SU-DHL-6 (cell line): ENCODE measurements at regions not wholly inside any gene's neighbourhood (a gene's known extent, or its start where the extent isn't known, plus 50 kb on each side); places are given as distances from the start of the nearest gene placed in this dataset.

Experiments used
- H2AFZ ChIP-seq: fragments of 200-600 bp; sonication (generic); 2 replicates; pipeline ENCODE4 v1.6.1; 2014; ENCODE audit warnings: low read depth, mild to moderate bottlenecking, moderate library complexity, mixed read lengths, antibody characterized with exemption, low read length; ENCODE audit not compliant: severe bottlenecking
- H3F3A ChIP-seq: fragments of 200-600 bp; shearing (Covaris generic); 2 replicates; pipeline ENCODE4 v1.6.0; 2016; ENCODE audit warnings: antibody characterized with exemption, mild to moderate bottlenecking; ENCODE audit not compliant: insufficient read depth
- H3K27ac ChIP-seq: fragments of 200-600 bp; sonication (generic); 2 replicates; pipeline ENCODE4 v1.5.1; 2016; ENCODE audit warnings: low read depth, mild to moderate bottlenecking, low read length, moderate library complexity, mixed read lengths
- H3K27me3 ChIP-seq: fragments of 200-600 bp; sonication (generic), shearing (Covaris generic); 2 replicates; pipeline ENCODE4 v1.6.0; 2014; ENCODE audit warnings: mild to moderate bottlenecking, low read length
- H3K36me3 ChIP-seq: fragments of 200-600 bp; sonication (generic); 2 replicates; pipeline ENCODE4 v1.6.1; 2014; ENCODE audit warnings: mild to moderate bottlenecking, low read length, mixed read lengths
- H3K4me2 ChIP-seq: fragments of 300-600, 200-600 bp; shearing (Covaris generic), sonication (generic); 2 replicates; pipeline ENCODE4 v1.6.0; 2014; ENCODE audit warnings: low read length, low read depth, mild to moderate bottlenecking; ENCODE audit not compliant: poor library complexity, severe bottlenecking
- H3K4me3 ChIP-seq: fragments of 200-600 bp; sonication (generic); 2 replicates; pipeline ENCODE4 v1.5.1; 2014; ENCODE audit warnings: antibody characterized with exemption, low read length, mild to moderate bottlenecking, mixed read lengths; ENCODE audit not compliant: insufficient read depth, poor library complexity, severe bottlenecking
- H3K79me2 ChIP-seq: fragments of 200-600 bp; sonication (generic); 2 replicates; pipeline ENCODE4 v1.6.1; 2014; ENCODE audit warnings: mild to moderate bottlenecking, low read length, moderate library complexity; ENCODE audit not compliant: insufficient read depth
- H3K9ac ChIP-seq: fragments of 200-600 bp; sonication (generic); 2 replicates; pipeline ENCODE4 v1.7.0; 2014; ENCODE audit warnings: mild to moderate bottlenecking, low read length
- H3K9me2 ChIP-seq: fragments of 200-600 bp; sonication (generic); replicated peaks from 2 replicates; pipeline ENCODE4 v1.6.1; 2014; ENCODE audit warnings: low read length; ENCODE audit not compliant: insufficient read depth
- H3K9me3 ChIP-seq: fragments of 200-600 bp; sonication (generic); 2 replicates; pipeline ENCODE4 v1.6.1; 2014; ENCODE audit warnings: low read length, mixed read lengths; ENCODE audit not compliant: insufficient read depth
- H4K20me1 ChIP-seq: fragments of 200-600 bp; sonication (generic); 2 replicates; pipeline ENCODE4 v1.6.1; 2014; ENCODE audit warnings: low read depth, mild to moderate bottlenecking, antibody characterized with exemption, low read length, moderate library complexity, mixed read lengths
- EZH2phosphoT487 ChIP-seq: fragments of 200-600 bp; sonication (generic), shearing (Covaris generic); conservative IDR thresholded peaks from 2 replicates; pipeline ENCODE4 v1.6.1; 2018; ENCODE audit warnings: mild to moderate bottlenecking, antibody characterized with exemption, low read length, moderate library complexity, mixed read lengths
- TF ChIP-seq, protein P1 (sequence below): fragments of 200-600 bp; sonication (generic); IDR thresholded peaks from one replicate; pipeline ENCODE4 v1.5.1; 2017; ENCODE audit warnings: antibody characterized with exemption, mild to moderate bottlenecking, low read length, moderate library complexity; ENCODE audit not compliant: insufficient read depth, poor library complexity, severe bottlenecking

DNA sequence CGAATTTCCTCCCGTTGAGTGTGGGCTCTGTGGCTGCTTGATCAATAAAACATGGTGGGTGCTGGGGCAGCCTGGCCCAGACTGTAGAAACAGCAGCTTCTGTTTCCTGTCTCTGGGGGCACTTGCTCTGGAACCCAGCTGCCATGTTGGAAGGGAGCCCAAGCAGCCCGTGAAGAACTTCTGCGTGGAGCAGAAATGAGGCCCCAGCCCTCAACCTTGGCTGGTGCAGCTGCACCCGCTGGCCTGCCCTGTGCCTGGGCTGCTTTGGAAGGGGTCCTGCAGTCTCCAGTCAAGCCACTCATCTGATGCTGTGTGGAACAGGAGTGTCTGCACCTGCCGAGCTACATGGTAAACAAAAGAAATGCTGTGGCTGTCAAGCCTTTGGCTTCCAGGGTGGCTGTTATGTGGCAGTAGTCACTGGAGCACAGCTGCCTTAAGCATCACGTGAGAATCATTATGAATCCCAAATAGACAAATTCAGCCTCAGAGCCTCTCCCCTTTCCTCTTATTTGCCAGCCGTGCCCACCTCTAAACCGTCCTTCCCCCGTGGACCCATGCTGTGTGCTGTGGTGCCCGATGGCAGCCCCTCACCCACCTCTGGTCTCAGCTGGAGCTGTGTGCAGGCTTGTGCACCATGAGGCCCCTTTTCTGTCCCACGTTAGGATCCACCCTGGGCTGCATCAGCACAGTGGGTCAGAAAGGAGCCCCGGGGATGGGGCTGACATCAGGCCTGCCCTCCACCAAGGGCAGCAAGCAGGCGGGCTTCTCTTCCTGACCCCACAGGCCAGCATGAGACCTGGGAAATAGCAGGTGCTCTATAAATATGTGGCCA, 134.0 kb upstream of the HDAC4 start:
- Histone ChIP-seq H3K79me2 (no peaks in the 10 kb centered on the region), H3K4me3 (no peak overlapping the region), H3K36me3 (no peaks in the 10 kb centered on the region), H3K9me3 (no peaks in the 10 kb centered on the region), H3K27me3 (no peaks in the 10 kb centered on the region), H3K4me2 (no peak overlapping the region), H4K20me1 (no peaks in the 10 kb centered on the region), H3K9ac (no peak overlapping the region), H2AFZ (no peak overlapping the region), H3K9me2 (no peaks in the 10 kb centered on the region), H3K27ac (no peak overlapping the region), H3F3A (no peaks in the 10 kb centered on the region)
- TF ChIP-seq, protein P1, sequence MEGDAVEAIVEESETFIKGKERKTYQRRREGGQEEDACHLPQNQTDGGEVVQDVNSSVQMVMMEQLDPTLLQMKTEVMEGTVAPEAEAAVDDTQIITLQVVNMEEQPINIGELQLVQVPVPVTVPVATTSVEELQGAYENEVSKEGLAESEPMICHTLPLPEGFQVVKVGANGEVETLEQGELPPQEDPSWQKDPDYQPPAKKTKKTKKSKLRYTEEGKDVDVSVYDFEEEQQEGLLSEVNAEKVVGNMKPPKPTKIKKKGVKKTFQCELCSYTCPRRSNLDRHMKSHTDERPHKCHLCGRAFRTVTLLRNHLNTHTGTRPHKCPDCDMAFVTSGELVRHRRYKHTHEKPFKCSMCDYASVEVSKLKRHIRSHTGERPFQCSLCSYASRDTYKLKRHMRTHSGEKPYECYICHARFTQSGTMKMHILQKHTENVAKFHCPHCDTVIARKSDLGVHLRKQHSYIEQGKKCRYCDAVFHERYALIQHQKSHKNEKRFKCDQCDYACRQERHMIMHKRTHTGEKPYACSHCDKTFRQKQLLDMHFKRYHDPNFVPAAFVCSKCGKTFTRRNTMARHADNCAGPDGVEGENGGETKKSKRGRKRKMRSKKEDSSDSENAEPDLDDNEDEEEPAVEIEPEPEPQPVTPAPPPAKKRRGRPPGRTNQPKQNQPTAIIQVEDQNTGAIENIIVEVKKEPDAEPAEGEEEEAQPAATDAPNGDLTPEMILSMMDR = no peak
- TF ChIP-seq EZH2phosphoT487 = no peak

DNA sequence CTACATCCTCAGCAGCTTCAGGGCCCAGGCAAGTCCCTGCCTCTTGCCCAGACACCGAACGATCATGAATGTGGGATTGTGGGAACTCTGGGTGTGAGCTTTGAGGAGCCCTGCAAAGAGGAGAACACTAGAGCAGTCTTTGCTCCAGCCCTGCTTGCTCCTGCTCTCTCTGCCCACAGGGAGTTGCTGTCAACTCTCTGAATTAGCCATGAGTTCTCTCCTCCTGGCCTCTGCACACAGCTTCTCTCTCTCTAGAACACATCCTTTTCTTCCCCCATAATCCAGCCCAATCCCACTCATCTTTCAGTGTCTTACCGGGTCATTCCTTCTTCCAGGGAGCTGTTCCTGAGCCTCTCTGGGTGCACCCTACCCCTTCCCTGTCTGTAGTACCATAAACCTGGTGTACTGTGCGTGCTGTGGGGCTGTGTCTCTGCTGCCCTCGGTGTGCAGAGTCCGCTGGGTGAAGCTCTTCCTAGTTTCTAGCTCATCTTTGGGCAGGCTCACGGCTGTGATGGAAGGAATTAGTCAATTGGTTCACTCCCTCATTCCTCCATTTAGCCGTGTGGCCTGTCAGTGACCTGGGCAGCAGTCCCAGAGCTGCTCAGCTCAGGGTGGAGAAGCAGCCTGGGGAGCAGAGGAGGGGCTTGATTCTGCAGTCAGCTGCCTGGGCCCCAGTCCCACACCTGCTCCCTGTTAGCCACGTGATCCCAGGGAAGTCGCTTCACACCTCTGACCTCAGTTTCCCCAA, 132.9 kb upstream of the HDAC4 start:
- H3K27me3 ChIP-seq = no peaks in the 10 kb centered on the region
- no peaks in the 10 kb centered on the region for H3K36me3 ChIP-seq
- H3K4me2 ChIP-seq = no peak overlapping the region
- no peak overlapping the region for H3K27ac ChIP-seq
- H2AFZ ChIP-seq = no peak overlapping the region
- H3K9ac ChIP-seq = no peak overlapping the region
- no peaks in the 10 kb centered on the region for H3F3A ChIP-seq
- no peaks in the 10 kb centered on the region for H3K9me2 ChIP-seq
- no peak for TF ChIP-seq EZH2phosphoT487
- TF ChIP-seq, protein P1 = no peak
- no peaks in the 10 kb centered on the region for H3K79me2 ChIP-seq
- H3K4me3 ChIP-seq = no peak overlapping the region
- H4K20me1 ChIP-seq = no peaks in the 10 kb centered on the region
- H3K9me3 ChIP-seq = no peaks in the 10 kb centered on the region

DNA sequence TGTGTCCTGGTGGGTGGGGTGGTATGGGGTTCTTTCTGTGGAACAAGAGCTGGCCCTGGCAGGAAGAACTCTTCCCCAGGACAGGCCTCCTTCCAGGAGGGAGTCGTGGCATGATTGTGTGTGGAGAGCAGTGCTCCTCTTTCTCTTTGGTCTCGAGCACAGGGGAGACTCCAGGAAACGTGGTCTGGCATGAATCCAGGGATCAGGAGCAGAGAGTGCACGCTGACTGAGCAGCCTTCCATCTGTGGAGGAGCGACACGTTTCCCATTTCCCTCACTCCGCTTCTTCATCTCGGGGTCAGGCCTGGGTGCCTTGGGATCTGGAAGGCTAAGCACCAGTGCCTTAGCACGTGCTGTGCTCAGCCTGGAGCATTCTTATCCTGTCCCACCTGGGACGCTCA, 132.0 kb upstream of the HDAC4 start:
- Histone ChIP-seq H3K79me2 (no peaks in the 10 kb centered on the region), H2AFZ (no peak overlapping the region), H3K4me3 (no peak overlapping the region), H3K27me3 (no peaks in the 10 kb centered on the region), H4K20me1 (no peaks in the 10 kb centered on the region), H3K9me2 (no peaks in the 10 kb centered on the region), H3K9me3 (no peaks in the 10 kb centered on the region), H3K9ac (no peak overlapping the region), H3F3A (no peaks in the 10 kb centered on the region), H3K36me3 (no peaks in the 10 kb centered on the region), H3K4me2 (no peak overlapping the region), H3K27ac (no peak overlapping the region)
- TF ChIP-seq, protein P1 = no peak
- TF ChIP-seq EZH2phosphoT487 = no peak
